Urinary bladder (tissue), 3 donors: ENCODE measurements at regions not wholly inside any gene's neighbourhood (a gene's known extent, or its start where the extent isn't known, plus 50 kb on each side); places are given as distances from the start of the nearest gene placed in this dataset.

Experiments
- DNase-seq: peaks from one replicate; pipeline ENCODE4 v3.0.0-alpha.2; 2015; ENCODE audit errors: extremely low spot score
- H3K27ac ChIP-seq: one replicate; pipeline ENCODE4 v1.5.1; 2013; ENCODE audit warnings: low read depth, mild to moderate bottlenecking, moderate library complexity
- H3K36me3 ChIP-seq: one replicate; pipeline ENCODE4 v1.6.1; 2013; ENCODE audit warnings: mild to moderate bottlenecking, moderate library complexity; ENCODE audit not compliant: insufficient read depth
- H3K4me1 ChIP-seq: one replicate; pipeline ENCODE4 v1.6.1; 2013; ENCODE audit warnings: mild to moderate bottlenecking, moderate library complexity; ENCODE audit not compliant: insufficient read depth
- H3K4me3 ChIP-seq: one replicate; pipeline ENCODE4 v1.5.1; 2013; ENCODE audit warnings: low read depth, low read length
- WGBS: extraction: QIAGEN DNeasy Blood & Tissue Kit; methylation state at CpG from one replicate; pipeline ENCODE4 v1.1.7; 2013; 5-methylcytosine and 5-hydroxymethylcytosine counted together
- donor health status: healthy with polysubstance abuse.
- donor health status: healthy.

DNA sequence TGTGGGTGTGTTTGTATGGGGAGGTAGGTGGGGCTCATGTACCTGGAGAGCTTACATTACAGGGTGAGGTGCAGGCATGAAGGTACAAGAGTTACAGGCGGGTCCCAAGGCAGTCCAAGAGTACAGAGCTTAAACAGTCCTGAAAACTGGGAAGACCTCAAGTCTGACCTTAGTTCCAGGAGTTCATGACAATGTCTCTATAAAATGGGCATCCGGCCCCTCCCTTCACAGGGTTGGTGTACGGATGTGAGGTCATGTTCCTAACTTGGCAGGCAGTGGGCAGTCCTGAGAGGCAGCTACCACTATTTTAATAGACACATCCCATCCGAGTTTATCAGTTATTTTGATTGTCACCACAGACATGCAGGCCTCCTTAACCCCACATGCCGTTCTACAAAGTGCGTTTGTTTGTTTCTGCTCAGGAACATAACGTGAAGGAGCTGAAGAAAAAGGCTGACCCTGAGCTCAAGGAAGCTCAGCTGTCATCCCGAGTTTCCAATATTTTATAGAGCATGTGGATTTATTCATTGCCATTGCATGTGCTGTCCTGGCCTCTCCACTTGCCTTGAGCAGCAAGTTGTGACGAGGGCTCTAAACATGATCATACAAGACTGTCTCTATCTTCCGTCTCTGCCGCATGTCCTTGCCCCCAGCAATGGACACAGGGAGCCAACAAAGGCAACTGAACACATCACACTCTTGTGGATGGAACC, 647.5 kb upstream of the IGFBP3 start:
- WGBS = 82% methylated on average over 11 of the region's 11 CpGs

DNA sequence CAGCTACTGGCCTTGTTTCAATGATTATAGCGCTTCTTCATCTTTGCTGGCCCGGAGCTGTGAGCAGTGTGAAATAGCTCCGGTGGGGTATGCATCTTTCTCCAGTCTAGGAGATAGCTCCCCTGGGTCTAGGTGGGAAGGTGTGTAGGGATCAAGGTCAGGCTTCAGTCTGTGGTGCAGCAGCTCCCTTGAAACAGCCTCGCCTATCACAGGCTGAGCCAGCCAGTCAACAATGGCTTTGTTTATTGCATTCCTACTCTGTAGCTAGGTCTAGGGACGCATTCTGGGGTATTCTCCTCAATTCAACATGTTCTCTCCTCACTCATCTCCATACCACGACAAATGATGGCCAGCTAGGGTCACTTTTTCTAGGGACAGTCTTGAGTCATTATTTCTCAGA, 646.8 kb upstream of the IGFBP3 start:
- WGBS = 89% methylated on average over 6 of the region's 6 CpGs
- H3K4me1 ChIP-seq = no peaks in the 10 kb centered on the region
- no peak overlapping the region for H3K4me3 ChIP-seq
- DNase-seq = no peak
- H3K27ac ChIP-seq = no peak overlapping the region
- no peaks in the 10 kb centered on the region for H3K36me3 ChIP-seq

More for the DNA sequence above, 647.5 kb upstream of the IGFBP3 start:
- Histone ChIP-seq H3K27ac (no peak overlapping the region), H3K36me3 (no peaks in the 10 kb centered on the region), H3K4me1 (no peaks in the 10 kb centered on the region), H3K4me3 (no peak overlapping the region)
- DNase-seq = no peak

DNA sequence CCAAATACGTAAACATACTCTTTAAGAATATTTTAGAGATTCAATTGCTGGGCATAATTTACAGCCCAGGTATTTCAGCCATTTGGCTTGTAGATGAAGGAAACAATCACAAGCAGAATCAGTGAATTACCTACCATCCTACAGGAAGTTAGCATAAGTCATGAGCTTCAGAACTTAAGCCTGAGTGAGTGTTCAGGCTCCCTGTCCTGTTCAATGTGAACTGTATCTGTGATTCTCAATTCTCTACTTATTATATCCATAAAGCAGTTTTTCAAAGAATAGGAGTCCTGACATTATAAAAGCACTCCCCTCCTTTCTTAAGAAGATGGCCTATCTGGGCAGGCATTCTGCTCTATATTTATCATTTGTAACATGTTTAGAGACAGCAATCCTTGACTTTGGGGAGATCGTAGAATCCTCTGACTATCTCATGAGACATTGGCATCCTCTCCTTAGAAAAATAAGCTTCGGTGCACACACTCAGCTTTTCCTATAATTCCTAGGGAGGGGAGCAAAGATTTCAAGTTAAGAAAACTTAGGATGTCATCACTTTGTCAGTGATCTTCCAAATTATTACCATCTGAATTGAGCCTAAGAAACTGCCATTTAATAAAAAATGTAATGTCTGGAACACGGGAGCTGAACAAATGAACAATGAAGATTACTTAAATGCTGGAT, 645.2 kb upstream of the IGFBP3 start:
- no peaks in the 10 kb centered on the region for H3K36me3 ChIP-seq
- no peak overlapping the region for H3K27ac ChIP-seq
- no peak for DNase-seq
- H3K4me3 ChIP-seq = no peak overlapping the region
- no peaks in the 10 kb centered on the region for H3K4me1 ChIP-seq
- 82% methylated on average over 4 of the region's 4 CpGs for WGBS

DNA sequence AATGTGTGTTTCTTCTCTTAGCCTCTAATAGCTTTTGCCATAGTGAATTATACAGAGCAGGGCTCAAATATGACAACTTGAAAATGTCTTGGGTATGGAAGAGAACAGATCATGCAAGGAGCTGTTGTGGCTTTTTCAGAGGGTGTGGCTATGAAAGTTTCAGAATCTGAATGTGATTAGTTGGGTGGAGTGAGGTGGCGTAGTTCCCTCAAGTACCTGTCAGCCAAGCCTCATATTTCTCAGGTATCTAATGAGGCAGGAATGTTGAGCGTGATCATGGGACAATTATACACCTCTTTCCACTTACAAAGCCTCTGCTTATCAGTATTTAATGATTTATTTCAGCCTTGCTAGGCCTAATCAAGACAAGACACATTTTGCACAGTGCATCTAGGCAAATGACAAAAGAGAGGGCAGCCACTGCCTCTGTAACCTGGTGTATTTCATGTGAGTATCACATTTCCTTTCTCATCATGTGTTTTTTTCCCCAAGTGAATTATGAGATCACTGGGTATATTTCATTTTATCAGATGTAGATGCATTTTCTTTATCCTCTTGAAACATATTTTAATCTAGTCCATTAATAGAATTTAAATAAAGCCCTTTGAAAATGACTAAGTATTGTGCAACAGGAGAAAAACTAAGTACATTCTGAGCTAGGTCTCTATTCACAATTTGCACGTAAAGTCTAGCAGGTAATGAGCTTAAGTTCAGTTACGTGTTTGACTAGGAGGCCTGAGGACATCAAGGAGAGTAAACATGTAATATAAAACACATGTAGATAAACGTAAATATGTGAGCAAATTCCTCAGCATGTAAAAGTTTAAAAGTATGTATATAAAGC, 644.4 kb upstream of the IGFBP3 start:
- Histone ChIP-seq H3K36me3 (no peaks in the 10 kb centered on the region), H3K4me1 (no peaks in the 10 kb centered on the region), H3K27ac (no peak overlapping the region), H3K4me3 (no peak overlapping the region)
- WGBS = 86% methylated on average over 5 of the region's 5 CpGs
- no peak for DNase-seq

DNA sequence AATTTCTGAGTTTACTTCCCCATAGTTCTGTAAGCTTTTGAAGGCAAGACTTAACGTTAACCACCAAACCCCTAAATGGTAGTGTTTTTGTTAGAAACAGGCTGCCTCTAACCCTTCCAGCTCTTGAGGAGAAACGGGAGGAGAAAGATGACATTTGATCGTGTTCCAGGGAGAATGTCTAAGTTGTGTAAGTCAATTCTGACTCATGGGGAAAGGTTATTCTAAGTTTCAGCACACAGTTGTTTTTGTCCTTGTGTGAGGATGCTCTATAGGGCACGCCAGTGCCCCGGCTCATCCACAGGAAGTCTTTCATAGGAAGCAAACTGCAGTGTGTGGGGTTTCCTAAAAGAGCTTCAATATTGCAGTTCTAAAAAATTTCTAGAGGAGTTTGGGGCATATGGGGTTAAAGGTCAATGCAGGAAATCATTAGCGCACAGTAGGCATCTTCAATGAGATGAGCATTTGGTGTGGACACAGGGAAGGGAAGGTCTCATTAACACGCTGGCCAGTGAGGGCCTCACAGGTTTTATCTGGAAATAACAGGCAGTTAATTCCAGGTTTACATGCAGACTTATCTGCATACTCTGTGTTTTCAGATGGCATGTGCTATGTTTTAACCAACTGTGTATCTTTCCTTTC, 638.2 kb upstream of the IGFBP3 start:
- 71% methylated on average over 7 of the region's 7 CpGs for WGBS
- H3K4me3 ChIP-seq = no peak overlapping the region
- DNase-seq = no peak
- H3K4me1 ChIP-seq = no peaks in the 10 kb centered on the region
- H3K27ac ChIP-seq = no peak overlapping the region
- H3K36me3 ChIP-seq = no peaks in the 10 kb centered on the region

DNA sequence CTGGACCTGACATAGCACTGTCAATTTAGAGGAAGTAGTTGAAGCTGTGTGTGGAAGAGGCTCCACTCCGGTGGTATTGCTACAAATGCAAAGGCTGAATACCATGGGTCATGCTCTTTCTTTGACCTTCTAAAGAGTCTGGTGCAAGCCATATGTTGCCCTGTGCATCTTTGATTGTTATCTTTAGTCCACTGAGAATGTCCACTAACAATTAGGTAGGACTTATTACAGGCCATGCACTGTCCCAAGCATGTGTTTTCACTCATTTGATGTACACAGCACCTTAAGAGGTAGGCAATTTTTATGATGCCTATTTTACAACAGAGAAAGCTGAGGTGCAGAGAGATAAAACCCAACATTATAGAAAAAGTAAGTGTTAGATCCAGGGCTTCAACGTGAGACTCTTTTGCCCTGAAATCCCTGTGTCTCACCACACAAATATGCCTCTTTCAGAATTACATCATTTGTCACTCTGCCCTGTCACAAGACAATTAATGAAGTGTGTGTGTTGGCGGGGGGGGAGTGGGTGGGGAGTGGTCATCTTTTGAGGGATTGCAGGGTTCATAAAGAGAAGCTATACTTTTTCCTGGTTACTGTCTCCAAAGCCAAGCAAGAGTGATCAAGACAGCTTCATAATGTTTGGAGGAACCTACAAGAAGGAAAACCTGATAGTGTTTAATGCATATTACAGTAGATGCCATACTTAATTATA, 637.6 kb upstream of the IGFBP3 start:
- 65% methylated on average over 3 of the region's 3 CpGs for WGBS
- Histone ChIP-seq H3K36me3 (no peaks in the 10 kb centered on the region), H3K27ac (no peak overlapping the region), H3K4me1 (no peaks in the 10 kb centered on the region), H3K4me3 (no peak overlapping the region)
- DNase-seq = no peak

DNA sequence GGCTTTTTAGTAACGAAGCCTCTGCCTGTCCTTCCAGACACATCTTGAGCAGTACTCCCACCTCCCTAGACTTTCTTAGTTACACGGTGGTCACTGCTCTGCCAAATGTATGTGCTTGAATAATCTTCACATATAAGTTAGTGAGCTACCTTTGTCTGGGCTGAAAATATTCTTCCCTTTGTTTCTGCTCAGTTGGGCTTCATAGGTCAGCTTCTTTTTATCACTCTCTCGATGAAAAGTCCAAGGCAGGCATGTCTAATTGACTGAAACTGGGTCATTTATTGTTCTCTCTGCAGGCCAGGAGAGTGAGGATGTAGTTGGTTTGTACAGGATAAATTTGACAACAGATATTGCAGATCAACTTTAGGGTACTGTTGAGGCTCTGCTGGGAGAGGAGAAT, 636.7 kb upstream of the IGFBP3 start:
- Histone ChIP-seq H3K4me1 (no peaks in the 10 kb centered on the region), H3K36me3 (no peaks in the 10 kb centered on the region), H3K4me3 (no peak overlapping the region), H3K27ac (no peak overlapping the region)
- WGBS = 24% methylated on average over 3 of the region's 3 CpGs
- no peak for DNase-seq

DNA sequence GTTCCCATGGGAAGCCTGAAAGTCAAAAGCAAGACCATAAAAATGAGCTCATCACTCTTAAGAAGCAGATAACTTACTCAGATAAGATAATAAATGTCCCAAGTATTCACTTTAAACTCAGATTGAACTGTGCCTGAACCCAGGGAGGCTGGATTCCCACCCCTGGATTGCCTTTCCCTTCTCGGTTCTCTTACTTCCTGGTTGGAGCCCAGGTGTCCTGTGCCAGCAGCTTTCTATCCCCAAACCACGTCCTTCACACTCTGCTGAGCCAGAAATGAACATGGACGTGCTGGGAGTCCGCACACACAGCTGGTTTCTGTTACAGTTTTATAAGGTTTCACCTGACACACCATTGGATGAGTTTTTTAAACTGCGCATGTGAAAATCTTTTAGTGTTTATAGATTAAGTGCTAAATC, 636.2 kb upstream of the IGFBP3 start:
- WGBS = 16% methylated on average over 5 of the region's 5 CpGs
- H3K36me3 ChIP-seq = no peaks in the 10 kb centered on the region
- peak; percentile 86 for DNase-seq
- H3K4me1 ChIP-seq = no peaks in the 10 kb centered on the region
- H3K27ac ChIP-seq = peak overlapping the region; percentile 77
- H3K4me3 ChIP-seq = no peak overlapping the region

DNA sequence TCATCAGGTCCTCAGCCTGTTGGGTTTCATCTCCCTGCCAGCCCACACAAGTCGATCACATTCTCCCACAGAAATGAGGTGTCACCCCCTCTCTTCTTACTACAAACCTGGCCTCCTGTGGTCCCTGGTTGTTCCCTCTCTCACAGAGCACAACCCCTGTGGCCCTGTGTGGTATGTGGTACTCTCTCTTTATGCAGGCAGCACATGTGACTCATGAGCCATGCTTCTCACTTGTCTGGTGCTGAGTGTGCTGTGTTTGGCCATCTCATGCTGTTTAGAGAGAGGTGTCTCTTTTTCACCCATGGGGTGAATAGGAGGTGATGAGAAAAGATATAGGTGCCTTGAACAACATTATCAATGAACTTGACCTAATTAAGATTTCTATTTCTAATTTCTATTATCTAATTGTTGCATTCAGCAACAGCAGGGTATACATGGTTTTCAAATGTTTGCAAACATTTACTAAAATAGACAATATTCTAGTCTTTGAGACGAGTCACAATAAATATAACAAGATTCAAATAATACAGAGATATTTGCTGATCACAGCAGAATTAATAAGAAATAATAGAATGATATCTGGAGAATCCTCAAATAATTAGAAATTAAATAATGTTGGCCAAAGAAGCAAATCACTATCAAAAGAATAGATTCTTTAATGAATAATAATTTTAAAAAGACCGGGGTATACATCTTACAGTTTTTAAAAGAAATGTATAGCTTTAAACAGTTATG, 633.8 kb upstream of the IGFBP3 start:
- H3K4me3 ChIP-seq = no peak overlapping the region
- no peaks in the 10 kb centered on the region for H3K36me3 ChIP-seq
- H3K27ac ChIP-seq = no peak overlapping the region
- 95% methylated on average over 3 of the region's 3 CpGs for WGBS
- H3K4me1 ChIP-seq = no peaks in the 10 kb centered on the region
- DNase-seq = no peak

DNA sequence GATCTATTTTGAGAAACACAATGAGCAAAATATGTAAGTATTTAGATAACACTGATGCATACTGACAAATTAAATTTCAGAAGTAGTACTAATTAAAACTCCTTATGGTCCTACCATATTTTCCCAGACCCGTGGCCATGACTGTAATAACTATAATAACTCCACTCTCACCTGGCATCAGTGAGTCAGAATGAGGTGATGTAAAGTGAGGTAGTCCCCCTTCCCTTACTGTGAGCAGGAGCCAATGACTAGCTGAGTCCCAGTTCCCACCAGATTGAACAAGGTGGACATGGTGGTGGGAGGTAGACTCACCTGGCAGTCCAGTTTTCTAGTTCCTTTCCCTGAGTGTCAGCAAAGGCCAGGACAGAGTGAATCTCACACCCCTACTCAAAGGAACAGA, 630.5 kb upstream of the IGFBP3 start:
- H3K4me1 ChIP-seq = no peaks in the 10 kb centered on the region
- H3K36me3 ChIP-seq = no peaks in the 10 kb centered on the region
- DNase-seq = no peak
- 90% methylated on average over 1 of the region's 1 CpG for WGBS
- H3K4me3 ChIP-seq = no peak overlapping the region
- H3K27ac ChIP-seq = no peak overlapping the region

DNA sequence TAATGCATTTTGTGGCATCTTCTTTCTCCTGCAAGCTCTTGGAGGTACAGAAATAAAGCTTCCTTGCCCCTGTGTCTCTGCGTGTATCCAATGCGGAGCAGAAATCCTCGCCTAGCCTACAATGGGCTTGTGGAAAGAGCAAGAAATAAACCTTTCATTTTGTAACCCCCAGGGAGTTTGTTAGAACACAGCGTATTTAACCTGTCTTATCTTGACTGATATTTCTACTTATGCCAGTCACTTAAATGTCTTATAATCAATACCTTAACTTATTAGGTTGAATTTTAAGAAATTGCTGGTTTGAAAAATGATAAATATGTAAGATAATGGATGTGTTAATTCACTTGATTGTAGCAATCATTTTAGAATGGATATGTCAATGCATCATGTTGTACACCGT, 629.8 kb upstream of the IGFBP3 start:
- Histone ChIP-seq H3K4me3 (no peak overlapping the region), H3K4me1 (no peaks in the 10 kb centered on the region), H3K36me3 (no peaks in the 10 kb centered on the region), H3K27ac (no peak overlapping the region)
- 62% methylated on average over 5 of the region's 5 CpGs for WGBS
- DNase-seq = no peak

DNA sequence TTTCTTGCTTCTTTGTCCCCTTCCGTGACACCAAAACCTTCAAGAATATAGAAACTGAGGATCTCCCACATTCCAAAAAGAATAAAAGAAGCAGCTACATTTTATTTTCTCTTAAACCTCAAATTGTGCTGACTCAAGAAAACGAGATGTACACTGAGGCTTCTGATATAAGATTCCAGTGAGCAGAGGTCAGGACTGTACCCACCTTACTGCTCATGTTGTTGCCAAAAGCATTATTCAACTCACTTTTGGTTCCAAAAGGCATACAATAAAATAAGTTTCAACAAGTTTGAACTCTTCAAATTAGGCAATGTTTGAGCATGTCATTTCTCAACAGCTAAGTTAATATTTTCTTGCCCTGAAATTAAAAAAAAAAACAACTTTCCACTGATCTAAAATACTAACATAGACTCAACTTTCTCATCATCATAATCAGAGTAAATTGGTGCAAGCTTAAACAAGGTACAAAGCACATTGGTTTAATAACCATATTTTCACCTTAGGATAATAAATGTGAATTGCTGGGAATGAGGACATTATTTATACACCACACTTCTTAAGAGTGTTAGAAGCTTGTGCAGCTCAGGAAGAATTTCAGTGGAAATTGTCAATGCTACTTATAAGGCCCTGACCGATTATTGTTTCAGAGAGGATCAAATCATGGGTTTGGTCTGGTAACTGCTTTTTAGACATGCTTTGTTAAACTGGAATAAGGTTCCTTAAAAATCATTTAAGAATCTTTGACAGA, 629.0 kb upstream of the IGFBP3 start:
- Histone ChIP-seq H3K4me1 (no peaks in the 10 kb centered on the region), H3K27ac (peak overlapping the region; percentile 23), H3K4me3 (no peak overlapping the region), H3K36me3 (no peaks in the 10 kb centered on the region)
- DNase-seq = no peak
- WGBS = 66% methylated on average over 3 of the region's 3 CpGs
